ENCODE measurements at regions not wholly inside any gene's neighbourhood (a gene's known extent, or its start where the extent isn't known, plus 50 kb on each side); places are given as distances from the start of the nearest gene placed in this dataset.

DNA sequence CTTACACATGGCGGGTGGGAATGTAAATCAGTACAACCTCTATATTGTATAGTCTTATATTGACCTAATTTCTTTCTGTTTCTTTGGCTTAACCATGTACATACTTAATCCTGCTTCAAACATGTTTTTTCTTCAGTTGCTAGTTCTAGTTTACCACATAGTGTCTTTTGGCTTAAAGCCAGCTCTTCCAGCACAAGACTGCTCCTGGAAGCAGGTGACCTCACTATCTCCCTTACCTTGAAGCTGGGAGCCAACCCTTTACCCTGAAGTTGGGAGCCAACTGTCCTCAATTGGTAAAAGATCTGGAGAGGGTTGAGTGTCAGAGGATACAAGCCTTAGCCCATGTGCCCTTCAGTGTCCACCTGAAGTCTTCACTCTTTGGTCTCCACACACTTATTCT lies 162.7 kb downstream of the AASDH start:
- no peak for DNase-seq (ENCODE audit: low read depth)
- TF ChIP-seq, protein P1, sequence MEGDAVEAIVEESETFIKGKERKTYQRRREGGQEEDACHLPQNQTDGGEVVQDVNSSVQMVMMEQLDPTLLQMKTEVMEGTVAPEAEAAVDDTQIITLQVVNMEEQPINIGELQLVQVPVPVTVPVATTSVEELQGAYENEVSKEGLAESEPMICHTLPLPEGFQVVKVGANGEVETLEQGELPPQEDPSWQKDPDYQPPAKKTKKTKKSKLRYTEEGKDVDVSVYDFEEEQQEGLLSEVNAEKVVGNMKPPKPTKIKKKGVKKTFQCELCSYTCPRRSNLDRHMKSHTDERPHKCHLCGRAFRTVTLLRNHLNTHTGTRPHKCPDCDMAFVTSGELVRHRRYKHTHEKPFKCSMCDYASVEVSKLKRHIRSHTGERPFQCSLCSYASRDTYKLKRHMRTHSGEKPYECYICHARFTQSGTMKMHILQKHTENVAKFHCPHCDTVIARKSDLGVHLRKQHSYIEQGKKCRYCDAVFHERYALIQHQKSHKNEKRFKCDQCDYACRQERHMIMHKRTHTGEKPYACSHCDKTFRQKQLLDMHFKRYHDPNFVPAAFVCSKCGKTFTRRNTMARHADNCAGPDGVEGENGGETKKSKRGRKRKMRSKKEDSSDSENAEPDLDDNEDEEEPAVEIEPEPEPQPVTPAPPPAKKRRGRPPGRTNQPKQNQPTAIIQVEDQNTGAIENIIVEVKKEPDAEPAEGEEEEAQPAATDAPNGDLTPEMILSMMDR (IDR thresholded peaks at IDR 0.05; ENCODE audit: insufficient read depth, low read length) = no peak
- no peak overlapping the region for H3K4me3 ChIP-seq (ENCODE audit: low read depth, low read length)

DNA sequence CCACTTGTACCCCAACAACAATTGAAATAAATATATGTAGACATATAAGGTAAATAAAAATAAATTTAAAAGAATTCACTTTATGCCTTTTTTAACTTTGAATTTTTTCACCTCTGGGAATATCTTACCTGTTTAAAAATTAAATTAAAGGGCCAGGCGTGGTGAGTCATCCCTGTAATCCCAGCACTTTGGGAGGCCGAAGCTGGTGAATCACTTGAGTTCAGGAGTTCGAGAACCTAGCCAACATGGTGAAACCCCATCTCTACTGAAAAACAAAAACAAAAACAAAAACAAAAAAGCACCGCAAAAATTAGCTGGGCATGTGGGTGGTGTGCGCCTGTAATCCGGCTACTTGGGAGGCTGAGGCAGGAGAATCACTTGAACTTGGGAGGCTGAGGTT lies 164.8 kb downstream of the AASDH start:
- TF ChIP-seq, protein P1 (IDR thresholded peaks at IDR 0.05; ENCODE audit: insufficient read depth, low read length) = no peak
- no peak overlapping the region for H3K4me3 ChIP-seq (ENCODE audit: low read depth, low read length)
- DNase-seq (ENCODE audit: low read depth) = no peak

DNA sequence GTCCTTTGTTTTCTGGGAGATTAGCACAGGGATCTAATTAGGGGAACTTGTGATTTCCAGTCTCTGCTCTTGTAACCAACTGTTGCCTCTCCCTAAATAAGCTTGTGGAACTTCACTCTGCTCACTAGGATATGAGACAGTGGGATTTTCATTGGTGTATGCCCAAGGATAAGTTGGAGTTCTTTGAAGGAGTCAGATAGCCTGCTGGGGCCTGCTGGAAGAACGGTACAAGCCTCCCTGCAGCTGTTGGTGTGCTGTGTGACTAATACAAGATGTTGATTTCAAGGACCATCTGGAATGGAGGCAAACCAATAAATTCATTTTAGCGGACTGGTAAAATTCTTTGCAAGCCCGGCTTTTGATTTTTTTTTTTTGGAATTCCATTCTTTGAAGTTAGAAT lies 167.0 kb downstream of the AASDH start:
- TF ChIP-seq, protein P1 (IDR thresholded peaks at IDR 0.05; ENCODE audit: insufficient read depth, low read length) = no peak
- DNase-seq (ENCODE audit: low read depth) = no peak
- H3K4me3 ChIP-seq (ENCODE audit: low read depth, low read length) = no peak overlapping the region

DNA sequence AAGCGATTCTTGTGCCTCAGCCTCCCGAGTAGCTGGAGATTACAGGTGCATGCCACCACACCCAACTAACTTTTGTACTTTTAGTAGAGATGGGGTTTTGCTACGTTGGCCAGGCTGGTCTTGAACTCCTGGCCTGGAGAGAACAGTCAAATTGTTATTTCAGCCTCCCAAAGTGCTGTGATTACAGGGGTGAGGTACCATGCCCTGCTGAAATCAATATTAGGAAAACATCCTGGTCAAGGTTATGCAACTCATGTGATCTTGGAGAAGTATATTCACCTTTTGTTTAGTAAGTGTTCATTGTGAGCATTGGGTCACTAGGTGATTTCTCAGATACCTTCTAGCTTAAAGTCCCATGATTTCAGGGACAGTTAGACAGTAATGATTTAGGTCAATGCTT lies 167.8 kb downstream of the AASDH start:
- H3K4me3 ChIP-seq (ENCODE audit: low read depth, low read length) = no peak overlapping the region
- TF ChIP-seq, protein P1 (IDR thresholded peaks at IDR 0.05; ENCODE audit: insufficient read depth, low read length) = no peak

DNA sequence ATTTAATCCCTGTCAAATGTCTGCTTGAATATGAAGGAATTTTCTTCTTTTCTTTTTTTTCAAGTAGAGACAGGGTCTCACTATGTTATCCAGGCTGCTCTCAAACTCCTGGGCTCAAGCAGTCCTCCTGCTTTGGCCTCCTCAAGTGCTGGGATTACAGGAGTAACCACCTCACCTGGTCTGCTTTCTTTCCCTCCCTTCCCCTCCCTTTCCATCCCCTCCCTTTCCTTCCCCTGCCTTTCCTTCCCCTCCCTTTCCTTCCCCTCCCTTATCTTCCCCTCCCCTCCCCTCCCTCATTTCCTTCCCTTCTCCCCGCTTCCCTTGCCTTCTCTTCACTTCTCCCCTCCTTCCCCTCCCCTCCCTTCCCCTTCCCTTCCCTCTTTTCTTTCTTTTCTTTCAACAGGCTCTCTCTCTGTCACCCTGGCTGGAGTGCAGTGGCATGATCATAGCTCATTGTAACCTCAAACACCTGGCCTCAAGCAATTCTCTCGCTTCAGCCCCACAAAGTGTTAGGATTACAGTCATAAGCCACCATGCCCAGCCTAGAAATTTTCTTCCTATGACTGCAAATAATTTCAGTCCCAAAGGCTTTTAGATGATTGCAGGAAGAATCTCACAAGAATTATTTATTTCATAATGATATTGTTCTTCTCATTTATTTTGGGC lies 168.9 kb downstream of the AASDH start:
- TF ChIP-seq, protein P1 (IDR thresholded peaks at IDR 0.05; ENCODE audit: insufficient read depth, low read length) = no peak
- DNase-seq (ENCODE audit: low read depth) = no peak
- H3K4me3 ChIP-seq (ENCODE audit: low read depth, low read length) = no peak overlapping the region

More for the DNA sequence above, 167.8 kb downstream of the AASDH start:
- DNase-seq (ENCODE audit: low read depth) = no peak

DNA sequence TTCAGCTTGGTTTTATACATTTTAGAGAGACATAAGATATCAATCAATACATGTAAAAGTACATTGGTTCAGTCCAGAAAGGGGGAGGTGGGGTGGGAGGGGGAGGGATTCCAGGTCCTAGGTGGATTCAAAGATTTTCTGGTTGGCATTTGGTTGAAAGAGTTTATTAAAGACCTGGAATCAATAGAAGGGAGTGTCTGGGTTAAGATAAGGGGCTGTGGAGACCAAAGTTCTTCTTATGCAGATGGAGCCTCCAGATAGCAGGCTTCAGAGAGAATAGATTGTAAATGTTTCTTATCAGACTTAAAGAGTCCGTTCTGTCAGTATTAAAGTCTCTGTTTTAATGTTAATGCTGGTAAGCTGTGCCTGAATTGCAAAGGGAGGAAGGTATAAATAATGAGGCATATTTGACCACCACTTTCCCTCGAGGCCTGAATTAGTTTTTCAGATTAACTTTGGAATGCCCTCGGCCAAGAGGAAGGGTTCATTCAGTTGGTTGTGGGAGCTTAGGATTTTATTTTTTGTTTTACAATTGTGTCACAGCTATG lies 169.9 kb downstream of the AASDH start:
- no peak overlapping the region for H3K4me3 ChIP-seq (ENCODE audit: low read depth, low read length)
- DNase-seq (ENCODE audit: low read depth) = no peak
- TF ChIP-seq, protein P1 (IDR thresholded peaks at IDR 0.05; ENCODE audit: insufficient read depth, low read length) = no peak

DNA sequence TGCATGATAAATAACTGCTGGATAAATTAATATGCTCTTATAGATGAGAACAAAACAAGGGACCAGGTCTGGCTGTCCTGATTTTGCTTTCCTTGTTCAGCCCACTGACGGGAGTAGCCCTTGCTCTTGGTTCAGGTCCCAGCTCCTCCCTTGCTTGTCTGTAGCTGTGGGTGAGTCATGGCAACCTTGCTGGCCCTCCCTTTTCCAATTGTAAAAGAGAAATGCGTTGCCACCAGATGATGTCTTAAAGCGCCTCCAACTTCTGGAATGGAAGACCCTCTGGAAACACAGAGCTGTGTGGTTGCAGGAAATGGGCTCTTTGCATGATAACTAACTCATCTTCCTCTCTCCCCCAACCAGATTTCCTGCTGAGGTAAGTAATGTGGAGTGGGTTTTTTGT lies 171.4 kb downstream of the AASDH start:
- TF ChIP-seq, protein P1 (IDR thresholded peaks at IDR 0.05; ENCODE audit: insufficient read depth, low read length) = no peak
- no peak overlapping the region for H3K4me3 ChIP-seq (ENCODE audit: low read depth, low read length)
- DNase-seq (ENCODE audit: low read depth) = peak; percentile 66

Measured in fibroblast of the aortic adventitia (primary cell).